Superior temporal gyrus (tissue), 1 donor: ENCODE measurements at regions not wholly inside any gene's neighbourhood (a gene's known extent, or its start where the extent isn't known, plus 50 kb on each side); places are given as distances from the start of the nearest gene placed in this dataset.
"Not testable (repeated sequence)": the region's sequence is repeated elsewhere in the genome, so short reads cannot be mapped to it uniquely, and the experiment has no call there.

Source experiments
- DNase-seq: peaks from one replicate; pipeline ENCODE4 v3.0.0-alpha.2; 2016; ENCODE audit errors: extremely low spot score

- no peak for DNase-seq
Measured at GRCh38 chr5:89850513-89850865, 559.1 kb downstream of the CETN3 start.

GRCh38 chr5:89849830-89850512 lies 559.6 kb downstream of the CETN3 start:
- no peak for DNase-seq

DNA sequence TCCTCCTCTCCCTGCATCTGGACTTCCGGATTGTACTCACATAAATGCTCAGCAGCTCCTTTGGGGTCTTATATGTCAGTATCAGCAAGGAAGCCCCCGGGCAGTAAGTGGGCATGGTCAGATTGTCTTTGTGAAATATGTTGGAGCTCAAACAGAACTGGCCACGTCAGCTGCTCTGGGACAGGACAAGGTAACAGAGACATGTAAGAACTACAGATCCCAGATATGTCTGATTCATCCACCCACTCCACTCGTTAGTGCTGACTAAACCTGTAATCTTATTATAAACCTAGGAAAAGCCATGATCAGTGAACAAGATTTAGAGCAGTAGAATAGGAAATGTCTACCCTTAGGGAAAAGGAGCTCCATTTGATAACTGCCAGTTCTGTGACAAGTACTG lies 561.8 kb downstream of the CETN3 start:
- peak; percentile 50 for DNase-seq

- DNase-seq = no peak
Measured at GRCh38 chr5:89844548-89844947, 565.0 kb downstream of the CETN3 start.

DNA sequence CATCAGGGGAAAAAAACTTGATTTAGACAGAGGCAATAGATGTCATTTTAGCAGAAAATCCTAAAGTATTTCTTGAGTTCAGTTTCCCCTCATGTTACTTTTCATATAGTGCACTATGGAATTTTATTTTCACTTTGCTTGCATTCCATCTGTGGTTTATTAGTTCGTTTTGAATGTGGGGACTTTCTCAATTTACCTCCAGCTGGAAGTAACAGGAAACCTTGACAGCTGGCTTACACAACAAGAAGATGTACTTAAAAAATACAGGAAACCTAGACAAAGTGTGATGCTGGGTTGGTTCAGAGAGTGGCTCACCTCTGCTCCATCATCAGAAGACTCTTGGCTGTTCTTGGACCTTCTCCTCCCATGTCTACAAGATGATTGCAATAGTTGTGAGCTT lies 567.0 kb downstream of the CETN3 start:
- DNase-seq = no peak

DNA sequence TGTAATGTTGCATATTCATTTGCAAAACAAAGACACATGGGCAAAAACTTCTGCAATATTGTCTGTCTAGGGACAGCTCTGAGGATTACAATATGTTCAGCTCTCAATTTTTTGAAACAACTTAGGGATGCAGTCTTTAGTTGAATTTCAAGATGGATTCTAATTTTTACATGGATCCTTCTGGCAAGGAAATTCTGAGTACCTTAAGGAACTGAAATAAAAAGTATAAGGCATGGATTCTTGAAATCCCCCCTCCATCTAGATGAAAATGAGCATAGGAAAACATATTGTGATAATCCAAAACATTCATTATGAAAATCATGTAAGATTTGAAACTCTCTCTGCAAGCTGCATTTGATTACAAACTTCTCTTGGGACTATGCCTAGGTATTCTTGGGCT lies 568.6 kb downstream of the CETN3 start:
- no peak for DNase-seq

GRCh38 chr5:89830691-89831090 lies 578.9 kb downstream of the CETN3 start:
- DNase-seq = no peak

- DNase-seq = no peak
Measured at GRCh38 chr5:89827960-89828359, 581.6 kb downstream of the CETN3 start.

GRCh38 chr5:89827359-89827758 lies 582.2 kb downstream of the CETN3 start:
- no peak for DNase-seq

GRCh38 chr5:89826938-89827337 lies 582.6 kb downstream of the CETN3 start:
- no peak for DNase-seq

DNA sequence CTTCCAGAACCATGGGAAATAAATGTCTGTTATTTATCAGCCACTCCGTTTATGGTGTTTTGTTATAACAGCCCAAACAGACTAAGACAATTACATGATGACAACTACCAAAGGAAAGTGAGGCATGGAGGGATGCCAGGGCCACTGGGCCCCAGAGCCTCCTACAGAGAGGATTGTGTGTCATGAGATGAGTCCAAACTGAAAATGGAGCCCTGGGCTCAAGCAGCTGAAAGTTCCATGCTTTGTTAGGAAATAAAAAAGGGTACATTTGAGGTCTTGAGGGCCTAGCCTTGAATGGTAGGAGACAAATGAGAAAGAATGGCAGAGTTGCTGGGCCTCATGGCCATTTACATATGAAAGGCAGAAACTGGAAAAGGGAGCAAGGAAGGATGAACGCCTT lies 586.5 kb downstream of the CETN3 start:
- no peak for DNase-seq

GRCh38 chr5:89817841-89818240 lies 591.7 kb downstream of the CETN3 start:
- DNase-seq = no peak

DNA sequence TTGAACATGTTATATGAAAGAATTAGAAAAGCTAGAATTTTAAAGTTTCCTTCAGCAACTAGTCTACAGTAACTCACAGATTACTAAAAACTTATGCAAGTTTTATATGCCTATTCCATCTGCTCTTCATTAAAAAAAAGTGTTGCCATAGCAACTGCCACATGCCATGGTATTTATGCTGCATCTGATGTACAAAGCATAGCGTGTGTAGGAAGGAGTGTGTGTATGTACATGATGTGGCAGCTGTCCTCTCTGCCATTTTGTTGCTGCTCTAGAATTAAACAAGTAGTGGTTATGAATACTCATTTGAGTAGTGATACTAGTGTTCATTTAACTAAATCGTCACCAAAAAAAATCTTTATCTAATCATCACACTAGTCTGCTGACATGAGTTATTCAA lies 593.5 kb downstream of the CETN3 start:
- DNase-seq = peak; percentile 78

GRCh38 chr5:89800735-89801134 lies 608.8 kb downstream of the CETN3 start:
- DNase-seq = not testable (repeated sequence)

DNA sequence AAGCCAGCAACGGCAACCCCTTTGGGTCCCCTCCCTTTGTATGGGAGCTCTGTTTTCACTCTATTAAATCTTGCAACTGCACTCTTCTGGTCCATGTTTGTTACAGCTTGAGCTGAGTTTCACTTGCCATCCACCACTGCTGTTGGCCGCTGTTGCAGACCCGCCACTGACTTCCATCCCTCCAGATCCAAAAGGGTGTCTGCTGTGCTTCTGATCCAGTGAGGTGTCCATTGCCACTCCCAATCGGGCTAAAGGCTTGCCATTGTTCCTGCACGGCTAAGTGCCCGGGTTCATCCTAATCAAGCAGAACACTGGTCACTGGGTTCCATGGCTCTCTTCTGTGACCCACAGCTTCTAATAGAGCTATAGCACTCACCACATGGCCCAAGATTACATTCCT lies 615.1 kb downstream of the CETN3 start:
- not testable (repeated sequence) for DNase-seq

DNA sequence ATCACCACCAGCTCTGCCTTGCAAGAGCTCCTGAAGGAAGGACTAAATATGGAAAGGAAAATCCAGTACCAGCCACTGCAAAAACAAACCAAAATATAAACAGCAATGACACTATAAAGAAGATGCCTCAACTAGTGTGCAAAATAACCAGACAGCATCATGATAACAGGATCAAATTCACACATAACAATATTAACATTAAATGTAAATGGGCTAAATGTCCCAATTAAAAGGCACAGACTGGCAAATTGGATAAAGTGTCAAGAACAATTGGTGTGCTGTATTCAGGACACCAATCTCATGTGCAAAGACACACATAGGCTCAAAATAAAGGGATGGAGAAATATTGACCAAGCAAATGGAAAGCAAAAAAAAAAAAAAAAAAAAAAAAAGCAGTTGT lies 629.8 kb downstream of the CETN3 start:
- DNase-seq = not testable (repeated sequence)

DNA sequence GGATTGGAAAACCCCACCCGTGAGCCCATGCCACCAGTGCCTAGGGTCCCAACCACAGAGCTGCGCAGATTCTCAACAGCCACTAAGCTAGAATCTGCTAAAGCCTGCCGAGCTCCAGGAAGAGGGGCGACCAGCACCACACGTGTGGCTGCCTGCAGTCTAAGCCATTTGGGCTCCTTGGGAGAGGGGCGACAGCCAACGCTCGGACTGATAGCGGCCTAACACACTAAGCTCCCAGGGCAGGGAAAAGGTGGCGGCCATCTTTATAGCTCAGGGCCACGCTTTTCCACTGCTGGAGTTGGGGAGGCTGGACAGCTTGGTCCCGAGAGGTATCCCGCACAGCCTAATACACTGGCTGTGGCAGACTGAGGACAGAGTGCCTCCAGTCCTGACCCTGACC lies 631.8 kb downstream of the CETN3 start:
- DNase-seq = no peak

DNA sequence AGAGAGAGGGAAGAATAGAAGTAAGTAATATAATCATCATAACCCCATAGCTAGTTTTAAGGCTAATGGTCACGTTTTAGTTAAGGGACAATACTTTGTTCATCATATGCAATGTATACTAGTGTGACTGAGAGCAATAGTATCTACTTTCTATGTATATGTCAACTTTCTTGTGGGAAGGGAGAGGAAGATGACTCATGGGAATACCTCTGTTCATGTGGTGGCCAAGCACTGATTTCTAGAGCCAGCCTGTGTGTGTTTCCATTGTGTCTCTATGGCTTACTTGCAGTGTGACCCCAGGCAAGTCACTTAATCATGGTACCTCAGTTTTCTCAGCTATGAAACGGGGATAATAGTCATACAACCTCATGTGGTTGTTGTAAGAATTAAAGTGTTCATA lies 639.6 kb downstream of the CETN3 start:
- no peak for DNase-seq

- DNase-seq = peak; percentile 24
Measured at GRCh38 chr5:89759802-89760201, 649.8 kb downstream of the CETN3 start.

GRCh38 chr5:89758146-89758545 lies 651.4 kb downstream of the CETN3 start:
- no peak for DNase-seq

GRCh38 chr5:89756955-89757354 lies 652.6 kb downstream of the CETN3 start:
- peak; percentile 41 for DNase-seq

DNA sequence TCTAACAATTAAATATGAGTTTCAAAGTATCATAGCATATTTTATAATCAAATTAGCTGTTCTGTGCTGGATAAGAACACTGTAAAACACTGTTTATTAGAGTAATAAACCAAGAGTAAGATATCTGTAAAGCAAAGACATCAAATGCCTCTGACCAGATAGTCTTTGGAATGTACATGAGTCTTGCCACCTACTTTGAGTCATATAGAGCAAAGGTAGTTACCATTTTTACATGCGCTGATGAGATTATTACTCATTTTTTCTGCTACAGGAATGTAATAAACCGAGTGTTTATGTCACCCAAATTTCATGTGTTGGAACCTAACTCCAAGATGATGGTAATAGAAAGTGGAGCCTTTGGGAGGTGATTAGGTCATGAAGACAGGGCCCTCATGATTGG lies 654.5 kb downstream of the CETN3 start:
- DNase-seq = no peak

- peak; percentile 25 for DNase-seq
Measured at GRCh38 chr5:89735082-89735481, 674.5 kb downstream of the CETN3 start.

DNA sequence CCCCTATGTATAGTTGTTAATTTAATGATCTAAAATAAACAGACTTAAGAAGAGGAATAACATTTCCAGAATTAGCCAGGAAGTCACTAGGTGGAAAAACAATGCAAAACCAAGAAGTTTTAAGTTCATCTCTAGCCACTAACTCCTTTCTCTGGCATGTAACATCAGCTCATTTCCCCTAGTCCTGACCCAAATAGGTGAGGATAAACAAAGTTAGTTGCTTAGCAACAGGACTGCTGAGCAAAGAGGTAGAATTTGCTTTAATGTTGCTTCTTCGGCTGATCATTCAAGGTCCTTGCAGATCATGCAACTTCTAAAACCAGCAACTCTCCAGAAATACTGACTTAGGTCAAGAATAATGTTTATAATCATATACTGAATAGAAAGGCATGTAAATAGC lies 675.8 kb downstream of the CETN3 start:
- no peak for DNase-seq
